Osteoblast (primary cell): ENCODE measurements at regions not wholly inside any gene's neighbourhood (a gene's known extent, or its start where the extent isn't known, plus 50 kb on each side); places are given as distances from the start of the nearest gene placed in this dataset.
"Not testable (repeated sequence)": the region's sequence is repeated elsewhere in the genome, so short reads cannot be mapped to it uniquely, and the experiment has no call there.

Experiments
- DNase-seq: peaks from one replicate; pipeline ENCODE4 v3.0.0; 2011; ENCODE audit warnings: low spot score, mixed read lengths; ENCODE audit not compliant: insufficient read length; ENCODE audit errors: missing footprints
- H2AFZ ChIP-seq: 2 replicates; pipeline ENCODE4 v1.6.0; 2011; ENCODE audit warnings: mild to moderate bottlenecking, low read length
- H3K27ac ChIP-seq: 2 replicates; pipeline ENCODE4 v1.5.1; 2011; ENCODE audit warnings: mild to moderate bottlenecking, low read depth, low read length, moderate library complexity
- H3K27me3 ChIP-seq: 2 replicates; pipeline ENCODE4 v1.6.0; 2012; ENCODE audit warnings: mild to moderate bottlenecking, control low read depth, inconsistent platforms, low read length, moderate library complexity; ENCODE audit not compliant: insufficient read depth
- H3K36me3 ChIP-seq: 2 replicates; pipeline ENCODE4 v1.5.1; 2011; ENCODE audit warnings: mild to moderate bottlenecking, low read length, control low read depth, moderate library complexity; ENCODE audit not compliant: insufficient read depth
- H3K4me1 ChIP-seq: 2 replicates; pipeline ENCODE4 v1.5.1; 2011; ENCODE audit warnings: mild to moderate bottlenecking, low read length, control low read depth, moderate library complexity; ENCODE audit not compliant: insufficient read depth
- H3K4me2 ChIP-seq: 2 replicates; pipeline ENCODE4 v1.6.0; 2011; ENCODE audit warnings: mild to moderate bottlenecking, low read length; ENCODE audit not compliant: insufficient read depth
- H3K4me3 ChIP-seq: fragments of 200-600 bp; sonication (generic); 3 replicates; pipeline ENCODE4 v1.5.1; 2012; ENCODE audit warnings: mild to moderate bottlenecking, low read length, inconsistent platforms; ENCODE audit not compliant: insufficient read depth
- H3K79me2 ChIP-seq: 2 replicates; pipeline ENCODE4 v1.6.0; 2012; ENCODE audit warnings: mild to moderate bottlenecking, low read length, control low read depth, inconsistent platforms; ENCODE audit not compliant: insufficient read depth
- H3K9me3 ChIP-seq: 2 replicates; pipeline ENCODE4 v1.5.1; 2011; ENCODE audit warnings: low read depth, low read length, control low read depth
- H4K20me1 ChIP-seq: 2 replicates; pipeline ENCODE4 v1.6.0; 2012; ENCODE audit warnings: mild to moderate bottlenecking, low read length, control low read depth; ENCODE audit not compliant: insufficient read depth
- CTCF ChIP-seq: IDR thresholded peaks from 2 replicates; pipeline ENCODE4 v1.5.1; 2011; ENCODE audit warnings: mild to moderate bottlenecking, low read depth, low read length, moderate library complexity; ENCODE audit errors: extremely low read depth

GRCh38 chrX:34275699-34276098 is 143.6 kb upstream of the FAM47A start:
- Histone ChIP-seq H3K9me3 (no peaks in the 10 kb centered on the region), H3K27me3 (no peaks in the 10 kb centered on the region), H3K79me2 (no peaks in the 10 kb centered on the region), H2AFZ (no peak overlapping the region), H3K4me3 (no peak overlapping the region), H4K20me1 (no peaks in the 10 kb centered on the region), H3K4me1 (no peaks in the 10 kb centered on the region), H3K4me2 (no peak overlapping the region), H3K27ac (no peak overlapping the region), H3K36me3 (no peaks in the 10 kb centered on the region)
- no peak for DNase-seq
- TF ChIP-seq CTCF = no peak

- no peak for TF ChIP-seq CTCF
These were observed 138.3 kb upstream of the FAM47A start for GRCh38 chrX:34270434-34270833.

GRCh38 chrX:34238896-34239295 is 106.8 kb upstream of the FAM47A start:
- Histone ChIP-seq H3K36me3 (no peaks in the 10 kb centered on the region), H3K4me2 (no peak overlapping the region), H3K27ac (no peak overlapping the region), H3K79me2 (no peaks in the 10 kb centered on the region), H3K9me3 (no peaks in the 10 kb centered on the region), H3K4me3 (no peak overlapping the region), H4K20me1 (no peaks in the 10 kb centered on the region), H3K4me1 (no peaks in the 10 kb centered on the region), H2AFZ (no peak overlapping the region), H3K27me3 (no peaks in the 10 kb centered on the region)
- DNase-seq = no peak
- no peak for TF ChIP-seq CTCF

More at GRCh38 chrX:34270434-34270833, 138.3 kb upstream of the FAM47A start:
- H3K27ac ChIP-seq = no peak overlapping the region
- H3K9me3 ChIP-seq = no peaks in the 10 kb centered on the region
- no peaks in the 10 kb centered on the region for H3K4me1 ChIP-seq
- H3K4me2 ChIP-seq = no peak overlapping the region
- no peaks in the 10 kb centered on the region for H3K79me2 ChIP-seq
- no peaks in the 10 kb centered on the region for H4K20me1 ChIP-seq
- H2AFZ ChIP-seq = no peak overlapping the region
- no peak for DNase-seq
- no peaks in the 10 kb centered on the region for H3K36me3 ChIP-seq
- H3K27me3 ChIP-seq = no peaks in the 10 kb centered on the region
- no peak overlapping the region for H3K4me3 ChIP-seq

- H3K79me2 ChIP-seq, H3K4me3 ChIP-seq, H3K4me1 ChIP-seq, H3K4me2 ChIP-seq, DNase-seq, H3K9me3 ChIP-seq, H4K20me1 ChIP-seq, H2AFZ ChIP-seq, H3K27ac ChIP-seq, H3K27me3 ChIP-seq, H3K36me3 ChIP-seq: not testable (repeated sequence)
These were observed 98.0 kb upstream of the FAM47A start for GRCh38 chrX:34230156-34230555.
